SKM-1 treated with dmso at 0.1 percent for 144 hours (cell line): ENCODE measurements at regions not wholly inside any gene's neighbourhood (a gene's known extent, or its start where the extent isn't known, plus 50 kb on each side); places are given as distances from the start of the nearest gene placed in this dataset.

Source experiments
- DNase-seq: peaks from one replicate; lab custom pipeline; 2025; ENCODE audit not compliant: unreplicated experiment; lab: John Stamatoyannopoulos, UW

GRCh38 chr12:124433147-124433874, 134.1 kb downstream of the NCOR2 start:
- no peak for DNase-seq

- no peak for DNase-seq
Observed at GRCh38 chr12:124432376-124432775, 135.0 kb downstream of the NCOR2 start.

GRCh38 chr12:124431971-124432370, 135.4 kb downstream of the NCOR2 start:
- DNase-seq: no peak

- no peak for DNase-seq
Observed at GRCh38 chr12:124430491-124430890, 135.6 kb downstream of the RFLNA start.

- DNase-seq: no peak
Observed at GRCh38 chr12:124429535-124429934, 134.6 kb downstream of the RFLNA start.

- DNase-seq: no peak
Observed at GRCh38 chr12:124428792-124429281, 133.9 kb downstream of the RFLNA start.

GRCh38 chr12:124428136-124428791, 133.4 kb downstream of the RFLNA start:
- DNase-seq: no peak

GRCh38 chr12:124426594-124427555, 132.0 kb downstream of the RFLNA start:
- no peak for DNase-seq

- DNase-seq: no peak
Observed at GRCh38 chr12:124425667-124426066, 130.8 kb downstream of the RFLNA start.

GRCh38 chr12:124424516-124424905, 129.6 kb downstream of the RFLNA start:
- DNase-seq: no peak

GRCh38 chr12:124423761-124424515, 129.0 kb downstream of the RFLNA start:
- DNase-seq: no peak

- DNase-seq: no peak
Observed at GRCh38 chr12:124422570-124423523, 128.0 kb downstream of the RFLNA start.

GRCh38 chr12:124422142-124422569, 127.3 kb downstream of the RFLNA start:
- DNase-seq: no peak

GRCh38 chr12:124420996-124421674, 126.2 kb downstream of the RFLNA start:
- DNase-seq: no peak

GRCh38 chr12:124420041-124420995, 125.4 kb downstream of the RFLNA start:
- no peak for DNase-seq

GRCh38 chr12:124419292-124420040, 124.6 kb downstream of the RFLNA start:
- DNase-seq: no peak

- no peak for DNase-seq
Observed at GRCh38 chr12:124418791-124419190, 123.9 kb downstream of the RFLNA start.
